Amygdala (tissue), 56 donors: ENCODE measurements at regions not wholly inside any gene's neighbourhood (a gene's known extent, or its start where the extent isn't known, plus 50 kb on each side); places are given as distances from the start of the nearest gene placed in this dataset.

Experiments used
- DNase-seq, 56 donors: peaks; one replicate each; lab custom pipeline; 2025; lab: John Stamatoyannopoulos, UW

DNA sequence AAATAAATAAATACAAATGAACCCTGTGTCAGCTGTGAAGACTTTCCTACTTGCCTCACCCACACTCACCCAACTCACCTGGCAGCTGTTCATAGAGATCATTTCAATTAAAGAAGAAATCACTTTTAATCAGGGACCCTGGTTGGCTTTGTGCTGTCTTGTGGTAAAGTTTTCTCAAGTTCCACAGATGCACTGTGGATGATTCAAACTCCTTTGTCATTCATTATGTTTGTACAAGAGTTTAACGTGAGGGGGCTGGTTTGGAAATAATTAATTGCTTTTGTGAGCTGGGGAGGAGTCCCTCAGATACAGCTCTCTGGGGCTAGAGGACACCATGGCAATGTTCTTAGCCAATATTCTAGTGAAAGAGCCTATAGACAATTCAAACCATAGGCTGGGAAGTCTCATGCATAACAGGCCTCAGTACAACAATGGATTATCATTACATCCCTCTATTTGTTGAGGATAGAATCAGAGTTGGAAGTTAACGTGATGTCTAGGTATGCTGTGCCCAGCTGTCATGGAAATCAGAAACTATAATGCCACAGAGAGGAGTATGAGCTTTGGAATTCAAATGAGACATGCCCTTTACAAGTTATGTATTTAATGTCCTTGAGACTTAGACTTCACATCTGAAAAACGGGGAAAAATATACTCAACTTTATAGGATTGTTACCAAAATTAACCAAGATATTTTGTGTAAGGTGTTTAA is 698.5 kb downstream of the KCNA4 start:
- no peak for DNase-seq

DNA sequence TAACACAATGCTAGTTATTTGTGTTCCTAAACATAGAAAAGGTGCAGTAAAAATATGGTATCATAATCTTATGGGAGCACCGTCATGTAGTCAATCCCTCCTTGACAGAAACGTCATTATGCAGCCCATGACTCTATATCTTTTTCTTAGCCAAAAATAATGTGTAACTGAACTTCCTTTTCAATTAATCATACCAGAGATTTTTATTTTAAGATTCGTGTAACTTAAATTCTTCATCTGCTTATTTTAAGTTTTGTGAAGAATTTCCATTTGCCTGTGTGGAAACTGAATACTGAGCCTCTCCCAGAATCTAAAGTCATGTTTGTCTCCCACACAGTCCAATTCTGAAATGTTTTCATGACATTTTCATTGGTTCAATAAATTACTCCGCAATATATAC is 699.1 kb downstream of the KCNA4 start:
- DNase-seq = no peak

DNA sequence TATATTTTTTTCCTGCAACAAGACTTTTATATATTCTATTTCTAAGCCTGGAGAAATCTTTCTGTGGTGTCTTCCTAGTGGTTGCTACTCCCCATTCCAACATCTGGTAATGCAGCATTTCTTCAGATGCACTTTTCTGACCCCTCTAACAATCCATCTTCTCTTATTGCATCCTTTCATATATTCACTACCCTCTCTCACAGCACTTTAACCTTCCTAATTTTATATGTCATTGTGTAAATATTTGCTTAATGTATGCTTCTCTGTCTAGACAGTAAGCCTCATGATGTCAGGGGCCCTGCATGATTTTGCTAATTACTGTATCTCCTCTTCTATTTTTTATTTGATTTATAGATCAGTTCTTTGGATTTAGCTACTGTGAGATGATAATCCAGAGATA is 701.6 kb downstream of the KCNA4 start:
- no peak for DNase-seq

DNA sequence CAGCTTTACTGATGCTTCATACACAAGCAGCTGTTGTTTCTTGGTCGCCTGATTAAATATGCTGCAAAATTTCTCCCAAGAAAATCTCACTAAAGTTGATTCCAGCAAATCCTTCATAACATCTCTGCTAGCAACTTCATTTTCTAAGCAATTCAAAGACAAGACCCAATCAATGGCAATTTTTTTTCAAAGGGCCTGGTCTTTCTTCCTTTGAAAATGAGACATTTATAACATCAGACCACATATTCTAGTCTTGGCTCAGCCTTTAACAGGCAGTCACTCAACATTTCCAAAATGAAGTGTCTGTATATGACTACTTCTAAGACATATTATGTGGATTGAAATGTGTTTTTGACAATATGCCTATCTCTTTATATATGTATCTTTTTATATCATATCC is 702.6 kb downstream of the KCNA4 start:
- DNase-seq = no peak

DNA sequence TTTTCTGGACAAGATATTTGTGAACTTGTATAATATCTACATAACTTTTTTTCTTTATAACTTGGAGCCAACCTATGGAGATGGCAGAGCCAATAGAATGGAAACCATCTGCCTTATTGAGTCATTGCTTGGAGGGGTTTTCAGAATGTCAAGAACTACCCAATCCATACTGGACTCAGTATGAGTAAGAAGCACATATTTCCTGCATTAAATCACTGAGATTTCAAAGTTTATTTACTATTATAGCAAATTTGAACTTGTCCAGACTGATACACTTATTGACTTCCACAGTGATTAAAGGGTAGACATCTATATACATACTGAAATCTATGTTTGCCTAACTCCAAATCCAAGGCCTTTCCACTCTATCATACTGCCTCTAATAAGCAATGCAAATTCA is 704.0 kb downstream of the KCNA4 start:
- DNase-seq = no peak

DNA sequence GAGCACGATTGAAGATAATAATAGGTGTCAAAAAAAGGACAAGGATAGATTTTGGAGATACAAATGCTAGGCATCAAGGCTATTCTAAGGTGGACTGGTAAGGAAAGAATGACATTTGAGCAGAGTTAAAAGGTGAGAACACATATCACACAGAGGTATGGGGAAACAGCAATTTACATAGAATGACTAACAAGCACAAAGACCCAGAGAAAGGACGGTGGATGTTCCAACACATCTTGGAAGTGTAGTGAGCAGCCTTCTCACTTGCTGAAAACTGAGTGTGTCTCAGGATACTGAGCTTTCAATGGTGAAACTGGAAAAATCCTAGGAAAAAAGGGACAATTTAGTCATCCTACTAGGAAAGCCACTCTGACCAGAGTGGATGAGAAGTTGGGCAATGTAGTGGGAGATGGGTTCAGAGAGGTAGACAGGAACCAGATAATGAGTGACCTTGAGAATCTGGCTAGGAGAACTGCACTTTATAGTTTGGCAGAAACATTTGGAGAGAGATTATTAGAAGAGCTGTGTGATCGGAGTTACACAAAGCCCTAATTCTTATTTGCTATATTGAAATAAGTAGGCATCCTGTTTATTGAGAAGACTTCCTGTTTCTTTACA is 706.0 kb downstream of the KCNA4 start:
- no peak for DNase-seq

DNA sequence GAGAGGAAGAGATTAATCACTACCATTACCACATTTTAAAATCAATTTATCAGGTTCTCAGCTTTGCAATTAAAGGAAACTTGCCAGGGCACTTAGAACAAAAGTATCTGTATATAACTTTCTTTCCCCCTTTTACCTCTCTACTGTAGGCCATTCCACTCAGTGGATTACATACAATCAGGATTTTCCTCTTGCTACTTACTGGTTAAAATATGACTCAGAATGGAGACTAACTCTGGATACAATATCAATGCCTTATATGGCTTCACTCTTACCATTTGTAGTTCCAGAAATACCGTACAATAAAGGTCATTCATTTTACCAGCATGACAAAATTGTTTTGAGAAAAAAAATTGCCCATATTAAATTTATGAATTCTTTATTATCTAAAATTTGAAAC is 706.8 kb downstream of the KCNA4 start:
- no peak for DNase-seq

DNA sequence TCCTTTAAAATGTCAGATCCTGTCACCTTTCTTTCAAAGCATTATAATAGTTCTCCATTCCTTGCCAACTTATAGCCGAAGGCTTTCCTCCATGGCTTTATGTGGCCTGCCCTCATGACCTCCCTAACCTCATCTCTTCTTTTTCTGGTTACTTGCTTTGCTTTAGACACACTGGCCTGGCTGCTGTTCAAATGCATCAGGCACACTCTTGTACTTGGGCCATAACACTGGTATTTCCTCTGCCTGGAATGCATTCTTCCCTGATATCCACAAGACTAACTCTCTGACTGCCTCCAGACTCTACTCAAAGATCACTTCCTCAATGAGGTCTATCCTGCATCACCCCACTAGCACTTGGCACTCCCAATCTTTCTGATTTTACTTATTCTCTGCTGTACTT is 710.3 kb downstream of the KCNA4 start:
- no peak for DNase-seq

DNA sequence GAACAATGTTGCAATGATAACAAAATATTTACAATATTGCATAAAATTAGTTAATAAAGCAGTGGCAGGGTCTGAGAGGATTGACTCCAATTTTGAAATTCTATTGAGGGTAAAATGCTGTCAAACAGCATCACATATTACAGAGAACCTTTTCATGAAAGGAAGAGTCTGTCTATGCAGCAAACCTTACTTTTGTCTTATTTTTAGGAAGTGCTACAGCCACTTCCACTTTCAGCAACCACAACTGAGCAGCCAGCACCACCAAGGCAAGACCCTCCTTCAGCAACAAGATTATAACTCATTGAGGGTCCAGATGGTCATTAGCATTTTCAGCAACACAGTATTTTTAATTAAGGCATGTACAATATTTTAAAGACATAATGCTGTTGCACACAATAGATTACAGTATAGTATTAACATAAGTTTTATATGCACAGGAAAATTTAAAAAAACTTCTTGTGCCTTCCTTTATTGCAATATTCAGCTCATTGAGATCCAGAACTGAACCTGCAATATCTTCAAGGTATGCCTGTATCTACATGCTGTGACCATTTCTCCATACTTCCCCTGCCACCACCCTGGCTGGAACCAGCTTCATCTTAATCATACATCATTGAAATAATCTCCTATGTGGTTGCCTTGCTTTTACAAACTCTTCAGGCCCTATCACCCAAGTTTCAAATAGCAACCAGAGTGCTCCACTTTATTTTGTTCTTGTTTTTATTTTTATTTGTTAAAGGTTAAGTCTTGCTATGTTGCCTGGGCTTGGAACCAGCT is 711.2 kb downstream of the KCNA4 start:
- DNase-seq = no peak

DNA sequence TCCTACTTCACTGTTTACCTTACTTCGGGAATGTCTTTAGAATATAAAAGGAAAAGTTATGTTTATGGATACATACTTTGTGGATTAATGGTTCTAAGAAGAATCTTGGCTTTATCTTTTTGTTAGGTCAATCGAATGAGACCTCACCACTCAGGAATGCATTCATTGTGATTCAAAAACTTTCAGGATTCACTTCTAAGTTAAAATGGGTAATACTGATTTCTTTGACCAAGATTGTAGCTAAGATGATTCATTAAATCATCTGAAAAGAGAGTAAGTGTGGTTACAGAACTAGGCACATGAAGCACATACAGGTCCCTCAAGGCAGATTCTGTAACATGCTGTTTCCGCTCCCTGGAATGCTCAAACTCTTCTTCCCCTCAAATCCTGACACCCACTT is 716.4 kb downstream of the KCNA4 start:
- DNase-seq = no peak

DNA sequence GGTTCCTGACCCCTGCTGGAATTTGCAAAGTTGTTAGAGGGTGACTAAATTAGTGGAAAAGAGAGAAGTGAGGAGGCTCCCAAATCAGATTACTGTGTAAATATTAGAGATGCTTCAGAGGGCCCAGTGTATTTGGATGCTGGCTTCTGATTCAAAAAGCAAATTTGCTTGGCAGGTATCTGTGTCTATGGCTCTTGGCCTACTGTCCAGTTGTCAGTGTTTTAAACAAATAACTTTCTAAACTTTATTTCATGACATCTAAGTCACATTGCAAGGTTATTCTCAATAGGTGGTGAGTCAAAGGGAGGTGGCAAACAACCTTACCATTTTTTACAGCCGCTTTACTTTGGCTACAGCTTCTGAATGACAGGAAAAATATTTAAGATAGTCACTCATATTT is 720.1 kb downstream of the KCNA4 start:
- DNase-seq = no peak

DNA sequence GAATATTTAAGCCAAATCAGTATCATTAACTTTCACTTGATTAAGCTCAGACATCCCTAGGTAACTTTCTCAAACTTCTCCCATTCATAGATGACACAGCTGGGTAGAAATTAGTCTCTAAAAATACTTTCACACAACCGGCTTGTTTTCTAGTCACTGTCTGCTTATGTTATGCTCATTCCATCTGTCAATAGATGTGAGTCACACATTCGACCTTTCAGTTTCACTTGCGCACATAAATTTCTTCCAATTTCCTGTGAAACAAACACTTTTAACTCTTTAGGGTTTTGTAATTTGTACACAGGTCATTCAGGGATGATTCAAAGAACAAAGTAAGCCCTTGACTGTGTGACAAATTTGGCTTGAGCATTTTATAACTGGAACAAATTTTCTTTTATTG is 723.0 kb downstream of the KCNA4 start:
- no peak for DNase-seq

DNA sequence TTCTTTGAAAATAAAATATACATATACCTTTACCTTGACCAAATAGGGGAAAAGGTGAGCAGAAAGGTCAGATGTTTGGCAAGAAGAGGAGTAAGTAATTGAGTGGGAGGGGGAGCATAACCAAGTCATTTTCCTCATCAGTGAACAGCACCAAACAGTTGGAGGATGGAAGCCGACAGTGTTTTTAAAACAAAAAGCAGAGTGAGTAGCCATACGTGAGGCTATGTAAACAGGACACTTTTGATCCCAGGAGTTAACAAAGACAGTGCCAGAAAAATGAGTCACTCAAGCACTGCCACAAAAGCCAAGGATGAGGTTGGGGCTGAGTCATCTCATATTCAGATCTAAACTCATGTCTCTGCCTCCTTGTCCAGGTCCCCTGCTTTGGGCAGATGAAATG is 734.7 kb downstream of the KCNA4 start:
- no peak for DNase-seq

DNA sequence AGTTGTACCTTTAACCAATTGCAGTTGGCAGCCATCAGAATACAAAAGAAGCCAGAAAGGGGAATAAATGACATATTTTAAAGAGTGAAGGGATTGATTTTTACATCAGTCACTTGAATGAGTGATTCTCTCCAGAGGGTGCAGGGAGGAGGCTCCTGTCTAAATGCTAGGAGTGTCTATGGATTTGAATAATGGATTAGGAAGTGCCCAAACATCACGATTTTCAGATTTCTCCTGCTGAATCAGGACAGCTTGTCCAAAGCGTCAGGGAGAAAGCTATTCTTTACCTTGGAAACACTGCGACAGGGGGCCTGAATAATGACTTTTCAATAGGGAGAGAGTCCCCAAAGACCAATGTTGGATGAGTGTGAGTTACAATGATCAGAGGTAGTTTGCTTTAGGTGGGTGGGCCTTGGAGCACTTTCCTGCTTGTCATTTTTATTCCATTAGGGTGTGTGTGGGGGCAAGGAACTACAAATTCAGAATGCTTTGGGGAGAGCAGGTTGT is 735.5 kb downstream of the KCNA4 start:
- DNase-seq = no peak

DNA sequence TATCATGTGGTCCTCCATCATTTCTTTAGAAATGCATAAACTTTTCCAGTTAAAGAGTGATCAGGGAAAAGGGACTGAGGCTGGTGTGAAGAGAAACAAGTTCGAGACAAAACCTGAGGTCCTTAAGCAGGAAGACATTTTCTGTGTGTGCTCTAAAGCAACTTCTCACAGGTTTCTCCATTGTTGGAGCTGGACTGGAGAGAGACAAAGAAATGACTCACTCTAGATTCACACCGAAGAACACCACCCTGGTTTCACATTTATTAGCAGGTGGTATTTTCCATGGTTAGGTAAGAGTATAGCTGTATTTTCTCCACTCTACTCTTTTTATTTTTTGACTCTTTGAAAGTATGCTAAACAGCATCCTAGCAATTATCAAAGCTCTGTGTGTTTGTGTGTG is 736.4 kb downstream of the KCNA4 start:
- no peak for DNase-seq

DNA sequence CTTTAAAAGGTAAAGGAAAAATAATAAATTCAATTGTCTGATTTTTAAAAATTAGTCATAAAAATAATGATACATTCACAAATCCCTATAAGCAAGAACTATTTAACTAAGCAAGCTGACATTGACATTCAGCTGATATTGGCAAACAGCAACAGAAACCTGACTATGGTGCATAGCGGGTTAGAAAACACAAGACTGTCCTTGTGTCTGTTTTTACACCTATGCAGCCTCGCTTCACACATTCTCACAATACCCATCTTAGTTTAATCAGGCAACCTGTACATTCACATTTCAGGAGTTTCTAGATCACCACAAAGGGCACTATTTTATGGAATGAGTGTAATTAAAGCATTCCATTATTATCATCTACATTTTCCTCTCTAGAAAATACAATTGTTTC is 737.1 kb downstream of the KCNA4 start:
- no peak for DNase-seq

DNA sequence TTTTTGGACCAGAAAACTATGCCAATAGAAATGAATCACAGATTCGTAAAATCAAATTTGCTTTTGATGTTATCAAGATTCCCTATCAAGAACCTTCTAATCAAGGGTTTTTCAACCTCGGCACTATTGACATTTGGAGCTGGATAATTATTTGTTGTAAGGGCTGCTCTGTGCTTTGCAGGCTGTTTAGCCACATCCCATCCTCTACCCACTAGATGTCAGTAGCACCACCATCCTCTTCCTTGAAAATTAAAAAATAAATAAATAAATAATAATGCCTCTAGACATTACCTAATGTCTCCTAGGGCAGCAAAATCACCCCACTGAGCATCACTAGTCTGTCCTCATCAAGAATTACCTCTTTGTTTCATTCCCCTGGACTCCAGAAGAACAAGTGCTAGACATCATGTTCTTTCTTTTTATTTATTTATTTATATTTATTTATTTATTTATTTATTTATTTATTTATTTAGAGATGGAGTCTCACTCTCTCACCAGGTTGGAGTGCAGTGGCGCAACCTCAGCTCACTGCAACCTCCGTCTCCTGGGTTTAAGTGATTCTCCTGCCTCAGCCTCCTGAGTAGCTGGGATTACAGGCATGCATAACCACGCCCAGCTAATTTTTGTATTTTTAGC is 744.7 kb downstream of the KCNA4 start:
- no peak for DNase-seq

DNA sequence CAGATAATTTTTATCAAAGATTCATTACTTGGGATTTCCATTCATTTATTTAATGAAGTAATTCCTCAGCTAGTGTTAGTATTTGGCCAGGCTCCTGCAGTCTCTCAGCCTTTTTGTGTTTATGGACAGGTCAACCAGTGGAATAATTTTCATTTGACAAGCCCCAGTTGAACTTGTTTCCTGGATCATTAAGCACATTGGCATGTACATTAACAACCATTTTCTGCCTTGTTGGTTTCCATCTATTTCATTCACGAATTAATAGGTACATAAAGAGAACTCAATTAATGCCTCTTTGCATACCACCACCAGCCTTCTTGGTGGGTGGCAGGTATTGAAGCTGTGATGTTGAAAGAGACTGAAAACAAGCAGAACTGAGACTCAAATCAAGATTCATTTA is 745.2 kb downstream of the KCNA4 start:
- no peak for DNase-seq

DNA sequence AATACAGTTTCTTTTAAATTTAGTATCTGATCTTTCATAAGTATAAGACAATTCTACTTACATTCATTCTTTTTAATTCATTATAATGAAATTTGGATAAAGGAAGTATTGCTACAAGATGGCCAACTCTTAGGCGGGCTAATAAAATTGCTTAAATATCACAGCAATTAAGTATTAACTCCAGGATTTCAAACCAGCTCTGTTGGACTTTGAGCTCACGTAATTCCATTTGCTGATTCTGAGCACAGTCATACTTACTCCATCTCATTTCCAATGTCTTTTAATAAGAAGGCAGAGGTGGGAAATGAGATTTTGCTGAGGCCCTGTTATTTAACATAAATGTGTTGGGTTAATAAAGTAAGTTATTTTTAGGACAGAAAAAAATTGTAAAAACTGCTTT is 748.1 kb downstream of the KCNA4 start:
- DNase-seq = no peak

DNA sequence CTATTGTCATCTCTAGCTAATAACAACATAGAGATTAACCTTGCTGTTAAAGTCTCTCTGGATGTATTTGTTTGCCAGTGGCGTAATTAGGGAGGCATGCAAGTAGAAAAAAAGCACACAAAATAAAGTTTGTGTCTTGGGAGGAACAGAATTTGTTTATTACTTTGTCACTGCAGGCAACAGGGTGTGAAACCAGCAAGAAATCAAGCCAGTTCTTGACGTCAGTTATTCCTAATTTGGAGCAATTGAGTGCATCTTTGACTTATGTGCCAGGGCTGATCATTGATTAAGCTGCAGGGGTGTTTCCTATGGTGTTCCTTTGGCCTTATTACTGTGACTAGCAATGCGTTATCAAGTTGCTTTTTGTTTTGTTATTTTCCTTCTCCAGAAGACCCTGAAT is 751.0 kb downstream of the KCNA4 start:
- no peak for DNase-seq

DNA sequence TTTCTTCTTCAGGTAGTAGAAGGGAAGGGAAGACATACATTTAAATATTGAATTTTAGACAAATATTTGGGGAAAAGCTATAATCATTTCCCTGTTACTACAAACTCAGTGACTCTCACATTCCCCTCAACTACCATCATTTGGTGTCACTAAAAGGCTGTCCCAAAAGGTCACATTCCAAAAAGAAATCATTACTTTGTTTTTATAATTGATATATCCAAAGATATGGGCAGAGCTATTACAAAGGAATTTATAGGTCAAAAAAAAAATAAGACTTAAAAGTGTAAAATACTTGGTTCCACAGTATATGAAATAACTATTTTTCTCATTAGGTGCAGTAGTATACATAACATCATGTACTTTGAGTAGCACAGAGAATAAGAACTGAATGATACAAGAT is 751.4 kb downstream of the KCNA4 start:
- no peak for DNase-seq
